ENCODE measurements at regions not wholly inside any gene's neighbourhood (a gene's known extent, or its start where the extent isn't known, plus 50 kb on each side); places are given as distances from the start of the nearest gene placed in this dataset.

- no peaks in the 10 kb centered on the region for H3K9me2 ChIP-seq (ENCODE audit: insufficient read depth)
- no peak overlapping the region for H3K4me3 ChIP-seq (replicated peaks in 1 of 2; ENCODE audit: low read depth in 1 of 2, low read length in 2 of 2)
- no TSS peak for BruUV-seq (replicated peaks)
- CTCF ChIA-PET = no interaction called here
- RAD21 ChIA-PET (ENCODE audit: low non-redundant PET in 1 of 2, low total read pairs in 2 of 2, uncharacterized antibody in 2 of 2, unreplicated experiment in 2 of 2) = no interaction called here
- ATAC-seq = no peak
- intact Hi-C loops (cut with micrococcal nuclease) = no loop called here
- no peak overlapping the region for H3K9ac ChIP-seq (ENCODE audit: low read length)
- no peak overlapping the region for H2AFZ ChIP-seq (ENCODE audit: low read depth, low read length, poor library complexity, severe bottlenecking)
- H3K4me2 ChIP-seq (ENCODE audit: low read length) = no peak overlapping the region
- H4K20me1 ChIP-seq (ENCODE audit: insufficient read depth) = no peaks in the 10 kb centered on the region
- peaks cover 0 to 7% of the 10 kb centered on the region in 2 experiments; a peak in 1 of 4 replicates for H3K4me1 ChIP-seq (ENCODE audit: control insufficient read depth in 1 of 2, insufficient read depth in 2 of 2, low read length in 2 of 2)
- POLR2A ChIA-PET = no interaction called here
- no peaks in the 10 kb centered on the region for H3K27me3 ChIP-seq (ENCODE audit: insufficient read depth, low read length)
- DNase-seq (ENCODE audit: low read depth, low spot score) = no peak
- H3K36me3 ChIP-seq (ENCODE audit: control insufficient read depth in 1 of 2, insufficient read depth in 2 of 2, low read length in 2 of 2) = no peaks in the 10 kb centered on the region
- TF ChIP-seq ZBTB33 (IDR thresholded peaks at IDR 0.05; ENCODE audit: extremely low read depth, insufficient replicate concordance, low read length) (no peak), YY1 (IDR thresholded peaks at IDR 0.05; ENCODE audit: extremely low read depth, insufficient replicate concordance, low read depth, low read length) (no peak), JUND (IDR thresholded peaks at IDR 0.05) (no peak), EZH2 (IDR thresholded peaks at IDR 0.05) (no peak), CEBPB (IDR thresholded peaks at IDR 0.05; ENCODE audit: low read depth) (no peak), POLR2AphosphoS5 (IDR thresholded peaks at IDR 0.05; ENCODE audit: low read depth, low read length) (no peak), POLR2A (IDR thresholded peaks at IDR 0.05; ENCODE audit: borderline replicate concordance, extremely low read depth, insufficient read depth, insufficient read length) (no peak), ATF3 (IDR thresholded peaks at IDR 0.05) (no peak), ZFX (IDR thresholded peaks at IDR 0.05) (no peak), SRF (IDR thresholded peaks at IDR 0.05; ENCODE audit: low read depth) (no peak), EZH2phosphoT487 (IDR thresholded peaks at IDR 0.05; ENCODE audit: borderline replicate concordance) (no peak), FOSL1 (IDR thresholded peaks at IDR 0.05; ENCODE audit: low read depth) (no peak), ELF1 (IDR thresholded peaks at IDR 0.05; ENCODE audit: borderline replicate concordance, low read depth) (no peak), RAD21 (IDR thresholded peaks at IDR 0.05; ENCODE audit: low read depth) (no peak), CTCF (IDR thresholded peaks at IDR 0.05 in 2 of 3, conservative IDR thresholded peaks at IDR 0.05 in 1 of 3; ENCODE audit: borderline replicate concordance in 1 of 3, insufficient read depth in 1 of 3, low read depth in 2 of 3, low read length in 2 of 3) (no peak), MAX (IDR thresholded peaks at IDR 0.05) (no peak), TCF7L2 (IDR thresholded peaks at IDR 0.05; ENCODE audit: borderline replicate concordance, extremely low read depth, insufficient read depth, insufficient read length) (no peak), SP1 (IDR thresholded peaks at IDR 0.05; ENCODE audit: low read depth) (no peak)
- no peaks in the 10 kb centered on the region for H3K79me2 ChIP-seq (ENCODE audit: insufficient read depth, low read length)
- no peaks in the 10 kb centered on the region for H3K9me3 ChIP-seq (ENCODE audit: control insufficient read depth in 1 of 2, insufficient read depth in 1 of 2, low read depth in 1 of 2, low read length in 2 of 2)
- H3K27ac ChIP-seq (ENCODE audit: low read depth, low read length) = no peak overlapping the region
Measured at GRCh38 chr6:14986370-14986769, 259.5 kb upstream of the JARID2 start.

All from HCT116 (cell line).